PC-9 (cell line): ENCODE measurements at regions not wholly inside any gene's neighbourhood (a gene's known extent, or its start where the extent isn't known, plus 50 kb on each side); places are given as distances from the start of the nearest gene placed in this dataset.
A peak's percentile ranks its signal among the peaks of the same experiment; 100 is the strongest.

Source experiments
- BruUV-seq: library from RNA; stranded (reverse); fragments of 400-500 nt; replicated peaks from 2 replicates; lab custom pipeline; 2021; lab: Mats Ljungman, UMichigan
- CTCF ChIA-PET: fragments of 300-600 bp; sonication (Branson Sonifier 250); formaldehyde crosslinking; loops from one replicate; lab custom pipeline; 2022; ENCODE audit warnings: antibody characterized with exemption; lab: Charles Lee
- POLR2A ChIA-PET: fragments of 300-600 bp; sonication (Branson Sonifier 250); formaldehyde crosslinking; loops from one replicate; lab custom pipeline; 2022; ENCODE audit warnings: antibody characterized with exemption; ENCODE audit not compliant: unreplicated experiment; lab: Charles Lee
- DNase-seq, 2 experiments: peaks; one replicate each; pipeline versions ENCODE4 v3.0.0 to v3.0.0-alpha.2; 2015 to 2022; ENCODE audit warnings: mixed read lengths in 1 of 2
- H2AFZ ChIP-seq: fragments of 200-600 bp; sonication (generic); 2 replicates; pipeline ENCODE4 v1.8.1; 2017; ENCODE audit warnings: antibody characterized with exemption
- H3F3A ChIP-seq: fragments of 200-600 bp; sonication (generic); 2 replicates; pipeline ENCODE4 v1.8.1; 2017; ENCODE audit warnings: antibody characterized with exemption, mild to moderate bottlenecking, low read depth; ENCODE audit not compliant: insufficient read depth
- H3K27ac ChIP-seq: fragments of 200-600 bp; sonication (generic); 2 replicates; pipeline ENCODE4 v1.6.1; 2016; ENCODE audit warnings: mixed run types
- H3K27me3 ChIP-seq: fragments of 200-600 bp; sonication (generic); 2 replicates; pipeline ENCODE4 v1.6.1; 2016; ENCODE audit warnings: low read depth, mixed run types; ENCODE audit not compliant: insufficient read depth
- H3K36me3 ChIP-seq: fragments of 200-600 bp; sonication (generic); 2 replicates; pipeline ENCODE4 v1.6.1; 2016; ENCODE audit warnings: low read depth, mixed run types
- H3K4me1 ChIP-seq: fragments of 200-600 bp; sonication (generic); replicated peaks from 2 replicates; pipeline ENCODE4 v1.6.1; 2016; ENCODE audit warnings: mixed run types; ENCODE audit not compliant: insufficient read depth
- H3K4me2 ChIP-seq: fragments of 200-600 bp; sonication (generic); 2 replicates; pipeline ENCODE4 v1.6.1; 2017; ENCODE audit warnings: mixed run types
- H3K4me3 ChIP-seq: fragments of 200-600 bp; sonication (generic); 2 replicates; pipeline ENCODE4 v1.6.1; 2016; ENCODE audit warnings: mixed run types
- H3K79me2 ChIP-seq: fragments of 200-600 bp; sonication (generic); 2 replicates; pipeline ENCODE4 v1.6.1; 2017; ENCODE audit warnings: low read depth, mixed run types
- H3K9me2 ChIP-seq: fragments of 200-600 bp; sonication (generic); 2 replicates; pipeline ENCODE4 v1.8.1; 2017; ENCODE audit warnings: mild to moderate bottlenecking; ENCODE audit not compliant: insufficient read depth
- H3K9me3 ChIP-seq: fragments of 200-600 bp; sonication (generic); 2 replicates; pipeline ENCODE4 v1.8.1; 2016; ENCODE audit warnings: low read depth; ENCODE audit not compliant: insufficient read depth
- H4K20me1 ChIP-seq: fragments of 200-600 bp; sonication (generic); 2 replicates; pipeline ENCODE4 v1.8.1; 2017; ENCODE audit not compliant: insufficient read depth
- EZH2 ChIP-seq: fragments of 200-600 bp; sonication (generic); IDR thresholded peaks from 2 replicates; pipeline ENCODE4 v1.8.0; 2017; ENCODE audit warnings: antibody characterized with exemption, low read depth
- intact Hi-C: fragments of 100-400 bp; cut with micrococcal nuclease; formaldehyde crosslinking; loops from one replicate; pipeline ENCODE4 v1.10.0; 2022; ENCODE audit not compliant: unreplicated experiment
- TF ChIP-seq, protein P1 (sequence below): fragments of 200-600 bp; sonication (generic); conservative IDR thresholded peaks from 2 replicates; pipeline ENCODE4 v1.6.1; 2017; ENCODE audit warnings: mixed run types, antibody characterized with exemption, mild to moderate bottlenecking, moderate library complexity

DNA sequence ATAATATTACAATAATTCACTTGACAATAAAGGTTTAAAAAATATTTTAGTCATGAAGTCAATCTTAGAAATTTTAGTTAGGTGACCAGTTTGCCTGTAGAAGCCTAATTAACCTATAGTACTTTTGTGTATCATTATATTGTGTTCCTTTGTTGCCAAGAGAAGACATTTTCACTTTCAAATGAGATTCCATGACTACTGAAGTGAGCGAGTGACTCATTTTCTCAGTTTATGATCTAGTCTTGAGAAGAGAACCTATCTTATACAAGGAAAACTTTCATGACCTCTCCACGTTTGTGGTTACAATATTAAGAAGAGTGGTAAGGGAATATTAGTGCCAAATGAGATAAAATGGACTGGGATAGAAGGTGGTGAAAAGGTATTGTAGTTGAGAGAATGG lies 423.9 kb upstream of the CHORDC1 start:
- no peaks in the 10 kb centered on the region for H3K9me3 ChIP-seq
- H3K4me2 ChIP-seq, result no peak overlapping the region
- POLR2A ChIA-PET, result no interaction called here
- no peak for DNase-seq
- no TSS peak for BruUV-seq
- no peaks in the 10 kb centered on the region for H3K36me3 ChIP-seq
- no peak overlapping the region for H3K27ac ChIP-seq
- TF ChIP-seq EZH2, result no peak
- TF ChIP-seq, protein P1, sequence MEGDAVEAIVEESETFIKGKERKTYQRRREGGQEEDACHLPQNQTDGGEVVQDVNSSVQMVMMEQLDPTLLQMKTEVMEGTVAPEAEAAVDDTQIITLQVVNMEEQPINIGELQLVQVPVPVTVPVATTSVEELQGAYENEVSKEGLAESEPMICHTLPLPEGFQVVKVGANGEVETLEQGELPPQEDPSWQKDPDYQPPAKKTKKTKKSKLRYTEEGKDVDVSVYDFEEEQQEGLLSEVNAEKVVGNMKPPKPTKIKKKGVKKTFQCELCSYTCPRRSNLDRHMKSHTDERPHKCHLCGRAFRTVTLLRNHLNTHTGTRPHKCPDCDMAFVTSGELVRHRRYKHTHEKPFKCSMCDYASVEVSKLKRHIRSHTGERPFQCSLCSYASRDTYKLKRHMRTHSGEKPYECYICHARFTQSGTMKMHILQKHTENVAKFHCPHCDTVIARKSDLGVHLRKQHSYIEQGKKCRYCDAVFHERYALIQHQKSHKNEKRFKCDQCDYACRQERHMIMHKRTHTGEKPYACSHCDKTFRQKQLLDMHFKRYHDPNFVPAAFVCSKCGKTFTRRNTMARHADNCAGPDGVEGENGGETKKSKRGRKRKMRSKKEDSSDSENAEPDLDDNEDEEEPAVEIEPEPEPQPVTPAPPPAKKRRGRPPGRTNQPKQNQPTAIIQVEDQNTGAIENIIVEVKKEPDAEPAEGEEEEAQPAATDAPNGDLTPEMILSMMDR, result no peak
- H2AFZ ChIP-seq, result no peak overlapping the region
- CTCF ChIA-PET, result no interaction called here
- H3K79me2 ChIP-seq, result no peaks in the 10 kb centered on the region
- no peak overlapping the region for H3K4me3 ChIP-seq
- no peaks in the 10 kb centered on the region for H3F3A ChIP-seq
- H4K20me1 ChIP-seq, result no peaks in the 10 kb centered on the region
- no peaks in the 10 kb centered on the region for H3K27me3 ChIP-seq
- no peaks in the 10 kb centered on the region for H3K4me1 ChIP-seq
- intact Hi-C loops, result no loop called here
- H3K9me2 ChIP-seq, result no peaks in the 10 kb centered on the region

DNA sequence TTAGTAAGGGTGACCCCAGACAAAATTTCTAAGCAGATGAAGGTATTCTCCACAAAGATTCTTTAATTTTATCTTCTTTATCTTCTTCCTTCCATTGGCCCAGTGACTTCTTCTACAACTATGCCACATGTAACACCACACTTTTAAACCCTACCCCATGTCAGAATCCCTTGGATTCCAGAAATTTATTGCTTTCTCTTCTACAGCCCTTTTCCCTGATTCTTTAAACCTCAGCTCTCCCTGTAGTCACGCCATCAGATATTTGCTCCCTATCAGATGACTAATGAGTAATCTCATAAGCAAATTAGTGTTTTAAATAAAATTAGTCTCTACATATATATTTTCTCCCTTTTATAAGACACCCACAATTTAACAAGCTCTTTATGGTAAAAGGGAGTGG lies 423.4 kb upstream of the CHORDC1 start:
- H3K27me3 ChIP-seq, result no peaks in the 10 kb centered on the region
- H3K4me1 ChIP-seq, result no peaks in the 10 kb centered on the region
- no peak overlapping the region for H3K27ac ChIP-seq
- no peaks in the 10 kb centered on the region for H3F3A ChIP-seq
- H3K9me2 ChIP-seq, result no peaks in the 10 kb centered on the region
- ChIA-PET POLR2A (no interaction called here), CTCF (no interaction called here)
- H3K79me2 ChIP-seq, result no peaks in the 10 kb centered on the region
- H3K4me3 ChIP-seq, result no peak overlapping the region
- no peaks in the 10 kb centered on the region for H3K9me3 ChIP-seq
- no TSS peak for BruUV-seq
- H3K36me3 ChIP-seq, result no peaks in the 10 kb centered on the region
- no peak overlapping the region for H2AFZ ChIP-seq
- H4K20me1 ChIP-seq, result no peaks in the 10 kb centered on the region
- no peak overlapping the region for H3K4me2 ChIP-seq
- TF ChIP-seq, protein P1, result no peak
- no peak for TF ChIP-seq EZH2
- intact Hi-C loops, result no loop called here
- no peak for DNase-seq

DNA sequence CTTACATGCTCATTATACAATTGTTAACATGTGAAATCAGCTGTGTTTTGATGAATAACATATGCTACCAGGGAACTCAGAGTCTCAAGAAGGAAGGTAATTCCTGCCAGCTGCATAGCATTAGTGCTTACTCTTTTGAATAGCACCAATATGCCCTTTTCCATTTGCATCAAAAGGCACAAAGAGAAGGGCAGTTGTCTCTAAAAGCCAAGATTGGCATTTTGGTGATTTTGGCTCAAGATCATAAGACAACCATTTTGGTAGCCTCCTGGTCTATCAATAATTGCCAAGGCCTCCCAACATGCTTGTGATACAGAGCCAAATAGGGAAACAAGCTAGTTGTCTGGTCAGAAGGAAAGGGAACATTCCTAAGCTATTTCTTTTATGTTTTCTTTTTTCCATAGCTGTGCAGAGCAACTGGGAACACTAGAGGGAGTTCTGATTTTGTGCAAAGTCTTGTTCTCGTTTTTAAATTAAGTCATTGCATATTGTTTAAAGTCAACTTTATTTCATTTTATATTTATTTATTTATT lies 416.7 kb upstream of the CHORDC1 start:
- no peak for DNase-seq
- intact Hi-C loops, result loop anchor here (10.0 kb wide), 1 partner anchor 605 kb away; no protein-coding TSS in a partner anchor
- no peak for TF ChIP-seq EZH2
- TF ChIP-seq, protein P1, result peak; percentile 72
- Histone ChIP-seq H3K27me3 (no peaks in the 10 kb centered on the region), H3K4me1 (no peaks in the 10 kb centered on the region), H3K4me2 (no peak overlapping the region), H3K79me2 (no peaks in the 10 kb centered on the region), H3K27ac (no peak overlapping the region), H2AFZ (no peak overlapping the region), H3K9me2 (no peaks in the 10 kb centered on the region), H3F3A (no peaks in the 10 kb centered on the region), H3K9me3 (no peaks in the 10 kb centered on the region), H3K4me3 (no peak overlapping the region), H3K36me3 (no peaks in the 10 kb centered on the region), H4K20me1 (no peaks in the 10 kb centered on the region)
- no TSS peak for BruUV-seq
- ChIA-PET POLR2A (no interaction called here), CTCF (interaction anchor here (0.6 kb wide), 1 partner anchor 478 kb away, joined by 3 read pairs; no protein-coding TSS in a partner anchor)
